HG02623 (cell line): ENCODE measurements at regions not wholly inside any gene's neighbourhood (a gene's known extent, or its start where the extent isn't known, plus 50 kb on each side); places are given as distances from the start of the nearest gene placed in this dataset.

ENCODE experiments used
- ATAC-seq: cut with Tn5 transposase; IDR thresholded peaks from one replicate; pipeline ENCODE4 v1.9.1; 2021; ENCODE audit warnings: moderate library complexity; ENCODE audit not compliant: unreplicated experiment

DNA sequence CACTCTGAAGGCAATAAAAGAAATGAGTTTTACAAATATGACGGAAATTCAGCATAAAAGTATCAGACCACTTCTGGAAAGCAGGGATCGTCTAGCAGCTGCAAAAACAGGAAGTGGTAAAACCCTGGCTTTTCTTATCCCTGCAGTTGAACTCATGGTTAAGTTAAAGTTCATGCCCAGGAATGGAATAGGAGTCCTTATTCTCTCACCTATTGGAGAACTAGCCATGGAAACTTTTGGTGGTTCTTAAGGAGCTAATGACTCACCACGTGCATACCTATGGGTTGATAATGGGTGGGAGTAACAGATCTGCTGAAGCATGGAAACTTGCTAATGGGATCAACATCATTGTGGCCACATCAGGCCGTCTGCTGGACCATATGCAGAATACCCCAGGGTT lies 93.5 kb upstream of the RGMB start:
- no peak for ATAC-seq

DNA sequence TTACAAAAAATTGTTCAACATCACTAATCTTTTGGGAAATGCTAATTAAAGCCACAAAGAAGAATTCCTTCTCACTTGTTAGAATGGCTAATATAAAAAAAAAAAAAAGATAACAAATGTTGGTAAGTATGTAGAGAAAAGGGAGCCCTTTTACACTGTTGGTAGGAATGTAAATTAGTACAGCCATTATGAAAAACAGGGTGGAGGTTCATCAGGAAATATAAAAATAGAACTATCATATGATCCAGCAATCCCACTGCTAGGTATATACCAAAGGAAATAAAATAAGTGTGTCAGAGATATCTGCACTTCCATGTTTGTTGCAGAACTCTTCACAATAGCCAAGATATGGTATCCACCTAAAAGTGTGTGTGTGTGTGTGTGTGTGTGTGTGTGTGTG lies 83.5 kb upstream of the RGMB start:
- ATAC-seq: no peak

DNA sequence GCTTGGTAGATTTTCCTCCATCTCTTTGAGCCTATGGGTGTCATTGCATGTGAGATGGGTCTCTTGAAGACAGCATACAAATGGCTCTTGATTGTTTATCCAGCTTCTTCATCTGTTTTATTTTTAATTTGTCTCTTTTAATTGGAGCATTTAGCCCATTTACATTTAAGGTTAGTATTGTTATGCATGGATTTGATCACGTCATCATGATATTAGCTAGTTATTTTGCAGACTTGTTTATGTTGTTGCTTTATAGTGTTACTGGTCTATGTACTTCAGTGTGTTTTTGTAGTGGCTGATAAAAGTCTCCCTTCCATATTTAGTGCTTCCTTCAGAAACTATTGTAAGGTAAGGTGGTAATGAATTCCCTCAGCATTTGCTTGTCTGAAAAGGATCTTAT lies 78.6 kb upstream of the RGMB start:
- no peak for ATAC-seq

DNA sequence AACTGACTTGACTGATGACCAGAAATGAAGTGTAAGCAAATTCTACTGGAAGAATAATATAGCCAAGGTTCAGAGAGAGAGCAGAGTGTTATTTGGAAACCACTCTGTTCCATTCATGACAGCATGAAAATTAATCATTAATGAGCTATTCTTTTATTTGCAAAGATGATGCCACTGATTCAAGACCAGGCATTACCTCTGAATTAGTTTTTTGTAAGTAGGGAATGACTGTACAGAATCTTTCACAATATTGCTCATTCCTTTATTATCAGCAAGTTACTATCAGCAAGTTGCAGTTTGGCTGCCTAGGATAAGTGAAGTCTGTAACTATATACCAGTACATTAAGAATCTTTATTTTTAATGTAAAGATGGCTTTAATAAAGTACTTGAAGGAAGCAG lies 75.1 kb upstream of the RGMB start:
- ATAC-seq: no peak

DNA sequence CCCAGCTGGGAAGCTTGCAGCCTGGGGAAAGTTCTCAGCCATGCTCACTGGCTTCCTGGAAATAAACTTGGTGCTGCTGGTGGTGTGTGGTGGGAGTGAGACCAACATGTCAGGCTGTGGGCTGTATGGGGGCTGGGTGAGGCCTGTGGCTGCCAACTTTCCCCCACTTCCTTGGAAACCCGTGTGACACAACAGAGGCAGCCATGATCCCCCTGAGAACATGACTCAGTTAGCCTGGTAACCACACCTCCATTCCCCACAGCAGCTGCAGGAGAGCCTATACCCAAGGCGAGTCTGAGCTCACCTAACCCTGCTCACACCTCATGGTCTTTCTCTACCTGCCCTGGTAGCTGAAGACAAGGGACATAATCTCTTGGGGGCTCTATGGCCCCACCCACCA lies 72.7 kb upstream of the RGMB start:
- no peak for ATAC-seq

DNA sequence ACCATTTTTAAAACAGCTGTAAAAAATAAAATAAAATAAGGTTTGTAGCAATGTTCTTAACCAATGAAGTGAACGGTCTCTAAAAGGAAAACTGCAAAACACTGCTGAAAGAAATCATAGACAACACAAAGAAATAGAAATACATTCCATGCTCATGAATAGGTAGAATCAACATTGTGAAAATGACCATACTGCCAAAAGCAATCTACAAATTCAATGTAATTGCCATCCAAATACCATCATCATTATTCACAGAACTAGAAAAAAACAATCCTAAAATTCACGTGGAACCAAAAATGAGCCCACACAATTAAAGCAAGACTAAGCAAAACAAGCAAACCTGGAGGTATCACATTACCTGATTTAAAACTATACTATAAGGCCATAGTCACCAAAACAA lies 67.6 kb upstream of the RGMB start:
- ATAC-seq: no peak

DNA sequence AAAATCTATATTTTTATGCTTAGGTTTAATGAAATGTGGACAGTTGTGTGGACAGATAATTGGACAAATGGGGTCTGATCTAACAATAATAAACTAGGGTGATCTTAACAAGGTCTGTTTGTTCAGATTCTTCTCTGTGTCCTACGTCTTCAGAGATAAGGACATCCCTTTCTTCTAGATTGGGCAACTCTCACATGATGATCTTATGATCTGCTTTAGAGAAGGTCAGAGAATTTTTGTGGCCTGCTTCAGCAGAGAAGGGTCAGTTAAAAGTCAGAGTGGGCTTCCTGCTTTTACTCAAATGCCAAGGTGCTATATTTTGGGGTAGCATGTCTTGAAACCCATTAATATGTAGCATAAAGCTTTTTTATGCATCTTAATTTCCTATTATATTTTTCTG lies 63.8 kb upstream of the RGMB start:
- ATAC-seq: no peak

DNA sequence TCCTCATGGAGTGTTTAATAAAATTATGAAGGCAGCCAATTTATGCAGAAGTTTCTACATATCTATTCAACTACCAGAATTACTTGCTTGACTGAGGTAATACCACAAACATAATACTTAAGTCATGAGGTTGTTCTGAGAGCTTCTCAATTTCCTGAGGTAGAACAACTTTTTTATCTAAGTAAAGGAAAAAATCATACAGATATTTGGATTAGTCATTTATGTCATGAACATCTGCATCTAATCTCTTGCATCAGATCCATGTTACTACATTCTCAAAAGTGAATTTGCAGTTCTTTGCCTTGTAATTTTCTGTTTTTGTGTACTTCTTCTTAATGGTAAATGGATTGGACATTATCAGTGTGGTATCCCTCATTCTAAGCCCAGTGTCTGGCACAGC lies 60.4 kb upstream of the RGMB start:
- no peak for ATAC-seq

DNA sequence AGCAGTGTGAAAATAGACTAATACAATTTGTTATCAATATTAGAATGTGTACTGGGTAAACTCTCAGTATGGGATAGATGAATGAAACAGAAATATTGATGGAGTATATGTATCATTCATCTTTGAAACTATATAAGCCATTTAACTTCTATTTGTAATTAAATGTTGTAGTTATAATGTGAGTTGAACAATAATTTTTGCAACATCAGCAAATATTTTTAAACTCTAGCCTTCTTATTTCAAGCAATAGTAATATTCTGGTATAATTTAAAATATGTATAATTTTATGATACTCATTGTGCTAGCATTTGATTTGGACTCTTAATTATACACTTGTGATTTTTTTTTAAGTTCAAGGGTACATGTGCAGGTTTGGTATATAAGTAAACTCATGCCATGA lies 59.6 kb upstream of the RGMB start:
- no peak for ATAC-seq

DNA sequence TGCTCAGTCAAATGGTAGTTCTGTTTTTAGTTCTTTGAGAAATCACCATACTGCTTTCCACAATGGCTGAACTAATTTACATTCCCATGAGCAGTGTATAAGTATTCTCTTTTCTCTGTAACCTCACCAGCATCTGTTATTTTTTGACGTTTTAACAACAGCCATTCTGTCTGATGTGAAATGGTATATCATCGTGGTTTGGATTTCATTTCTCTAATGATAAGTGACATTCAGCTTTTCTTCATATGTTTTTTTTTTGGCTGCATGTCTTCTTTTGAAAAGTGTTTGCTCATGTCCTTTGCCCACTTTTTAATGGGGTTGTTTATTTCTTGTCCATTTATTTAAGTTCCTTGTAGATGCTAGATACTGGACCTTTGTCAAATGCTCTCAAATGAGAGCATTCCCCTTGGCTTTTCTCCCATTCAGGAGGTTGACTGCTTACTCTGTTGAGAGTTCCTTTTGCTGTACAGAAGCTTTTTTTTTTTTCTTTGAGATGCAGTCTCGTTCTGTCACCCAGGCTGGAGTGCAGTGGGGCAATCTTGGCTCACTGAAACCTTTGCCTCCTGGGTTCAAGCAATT lies 58.7 kb upstream of the RGMB start:
- no peak for ATAC-seq

DNA sequence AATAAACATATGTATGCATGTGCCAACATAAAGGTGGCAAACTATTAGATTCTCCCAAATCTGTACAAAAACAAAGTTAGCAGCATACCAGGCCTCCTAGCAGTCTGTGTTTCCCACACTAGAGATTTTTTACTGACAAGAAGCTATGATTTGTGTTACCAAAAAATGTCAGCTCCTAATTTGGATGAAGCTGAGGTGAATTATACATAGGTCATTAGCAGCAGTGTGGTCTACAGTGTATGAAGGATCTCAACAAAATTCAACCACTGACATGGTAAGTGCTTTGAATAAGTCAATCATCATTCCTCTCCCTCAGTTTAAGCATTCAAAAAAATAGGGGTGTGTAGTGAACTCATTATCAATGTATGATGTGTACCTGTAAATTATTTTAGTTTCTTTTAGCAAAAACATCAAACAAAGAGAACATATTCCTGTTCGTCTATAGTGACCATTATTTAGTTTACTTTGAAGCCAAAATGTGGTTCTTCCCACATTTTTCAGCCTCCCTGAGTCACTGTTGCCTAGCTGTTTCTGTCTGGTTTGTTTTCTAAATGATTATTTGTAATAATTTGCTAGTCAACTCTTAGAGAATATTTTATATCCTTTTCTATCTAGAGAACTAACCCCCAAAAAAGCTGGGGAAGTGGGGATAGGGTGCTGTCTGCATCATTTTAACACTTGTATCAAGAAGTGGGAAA lies 52.1 kb upstream of the RGMB start:
- no peak for ATAC-seq

DNA sequence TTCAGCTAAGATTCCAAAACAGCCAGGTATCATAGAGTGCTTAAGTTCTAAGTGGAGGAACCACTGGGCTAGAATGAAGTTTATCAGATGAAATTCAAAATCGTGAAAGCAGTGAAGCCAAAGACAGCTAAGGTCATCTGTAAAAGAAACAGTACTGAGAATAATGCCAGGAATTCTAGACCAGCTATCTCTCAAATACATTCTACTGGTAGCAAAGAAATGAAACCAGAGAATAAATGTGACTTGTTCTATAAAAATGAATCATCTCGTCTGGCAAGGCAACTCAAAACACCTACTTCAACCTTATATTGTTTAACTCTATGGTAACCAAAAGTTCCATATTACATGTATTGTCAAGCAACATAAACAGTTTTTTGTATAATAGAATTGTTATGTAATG lies 51.3 kb upstream of the RGMB start:
- no peak for ATAC-seq

DNA sequence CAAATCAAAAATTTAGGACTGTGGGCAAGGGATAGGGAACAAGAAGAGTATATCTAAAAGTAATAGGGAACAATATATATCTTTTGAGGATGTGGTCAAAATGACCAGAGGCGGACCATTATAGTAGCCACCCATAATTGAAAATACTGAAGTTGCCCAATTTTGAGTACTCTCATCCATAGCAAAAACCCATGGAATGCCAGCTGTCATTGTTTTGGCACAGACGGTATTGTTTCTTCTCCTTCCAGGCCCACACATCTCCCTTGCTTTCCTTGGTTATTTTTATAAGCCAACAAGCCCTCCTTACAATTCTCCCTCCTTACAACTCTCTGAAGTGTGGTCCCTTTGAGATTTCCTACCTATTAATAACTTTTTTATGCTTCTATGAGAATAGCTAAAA lies 50.4 kb upstream of the RGMB start:
- no peak for ATAC-seq
